ENCODE measurements at regions not wholly inside any gene's neighbourhood (a gene's known extent, or its start where the extent isn't known, plus 50 kb on each side); places are given as distances from the start of the nearest gene placed in this dataset.

DNA sequence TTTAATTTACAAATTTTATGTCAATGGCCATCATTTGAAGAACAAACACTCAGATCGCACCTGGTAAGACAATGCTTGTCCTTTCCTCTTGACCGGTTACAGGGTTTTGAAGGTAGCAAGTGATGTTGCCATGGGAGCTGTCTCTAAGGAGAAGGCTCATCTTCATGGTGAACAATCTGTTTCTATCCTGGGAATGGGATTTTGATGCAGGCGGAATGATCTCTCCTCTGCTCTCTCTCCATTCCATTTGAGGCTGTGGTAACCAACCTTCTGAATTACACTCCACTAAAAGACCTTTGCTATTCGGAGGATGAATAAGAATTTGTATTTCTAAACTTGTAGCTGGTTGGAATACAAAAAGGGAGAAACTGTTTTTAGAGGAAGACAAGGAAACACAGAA, 57.9 kb upstream of the SLC5A9 start:
- no peak for DNase-seq

GRCh38 chr1:48160486-48161132, 61.9 kb upstream of the SLC5A9 start:
- DNase-seq = no peak

GRCh38 chr1:48139275-48139674, 83.2 kb upstream of the SLC5A9 start:
- no peak for DNase-seq

DNA sequence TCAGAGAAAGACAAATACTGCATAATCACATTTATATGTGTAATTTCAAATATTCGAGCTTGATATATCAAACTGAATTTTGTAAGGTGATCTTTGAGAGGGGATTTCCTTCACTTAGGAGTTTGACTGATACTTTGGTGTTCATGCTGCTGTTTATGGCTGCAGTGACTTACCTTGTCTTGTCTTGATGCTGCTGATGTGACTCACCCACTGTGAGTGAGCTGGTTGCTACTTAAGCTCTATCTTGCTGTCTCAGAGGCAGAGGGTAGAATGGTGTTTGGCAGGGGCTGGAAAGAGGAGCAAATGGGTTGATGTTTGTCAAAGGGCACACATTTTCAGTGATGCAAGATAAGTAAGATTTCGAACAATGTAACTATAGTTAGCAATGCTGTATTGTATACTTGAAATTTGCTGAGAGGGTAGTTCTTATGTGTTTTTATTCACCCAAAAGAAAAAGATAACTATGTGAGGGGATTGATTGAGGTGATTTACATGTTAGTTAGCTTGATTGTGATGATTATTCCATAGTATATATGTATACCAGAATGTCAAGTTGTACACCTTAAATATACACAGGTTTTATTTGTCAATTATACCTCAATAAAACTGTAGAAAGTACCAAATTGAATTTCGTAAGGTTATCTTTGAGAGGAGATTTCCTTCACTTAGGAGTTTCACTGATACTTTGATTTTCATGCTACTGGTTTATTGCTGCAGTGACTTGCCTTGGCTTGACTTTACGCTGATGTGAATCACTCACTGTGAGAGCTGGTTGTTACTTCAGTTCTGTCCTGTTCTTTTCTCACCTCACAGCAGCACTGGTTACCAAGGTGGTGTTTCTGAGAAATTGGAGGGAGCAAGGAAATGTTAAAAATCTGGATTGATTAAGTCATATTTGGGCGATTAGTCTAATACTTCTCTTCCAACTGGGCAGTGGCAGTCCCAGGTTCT, 94.5 kb upstream of the SLC5A9 start:
- no peak for DNase-seq

- DNase-seq = no peak
These were observed 98.9 kb upstream of the SLC5A9 start for GRCh38 chr1:48123647-48124046.

DNA sequence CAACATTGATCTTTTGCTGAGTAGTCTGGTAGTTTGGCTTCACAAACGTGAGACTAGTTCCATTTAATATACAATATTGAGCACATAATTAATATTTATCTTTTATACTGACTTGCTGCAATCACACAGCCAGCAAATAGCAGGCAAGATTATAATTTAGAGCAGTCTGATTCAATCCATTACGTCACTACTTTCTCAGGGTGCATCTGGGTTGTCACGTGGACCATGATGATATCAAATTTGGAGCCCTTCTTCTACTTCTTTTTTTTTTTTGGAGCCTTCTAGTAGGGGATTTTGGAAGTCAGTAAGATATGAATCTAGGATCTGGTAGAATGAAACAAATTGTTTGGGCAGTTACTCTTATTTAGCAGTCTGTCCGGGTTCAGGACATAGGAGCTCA, 100.6 kb upstream of the SLC5A9 start:
- DNase-seq = no peak

DNA sequence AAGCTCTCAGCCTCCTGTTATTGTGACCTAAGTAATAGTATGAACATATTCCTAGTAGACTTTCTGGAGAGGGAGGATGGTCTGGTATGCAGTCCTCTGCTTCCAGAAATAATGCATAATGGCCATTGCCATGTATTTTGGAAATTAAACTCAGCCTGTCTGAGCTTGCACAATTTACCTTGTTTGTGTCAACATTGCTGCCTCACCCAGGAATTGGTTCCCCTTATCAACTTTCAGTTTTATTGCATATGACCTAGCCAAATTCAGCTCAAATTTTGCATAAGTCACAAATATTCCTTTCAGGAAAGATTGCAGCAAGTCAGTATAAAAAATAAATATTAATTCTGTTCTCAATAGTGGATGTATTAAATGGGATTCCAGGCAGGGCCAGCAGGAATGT, 101.9 kb upstream of the SLC5A9 start:
- DNase-seq = no peak

DNA sequence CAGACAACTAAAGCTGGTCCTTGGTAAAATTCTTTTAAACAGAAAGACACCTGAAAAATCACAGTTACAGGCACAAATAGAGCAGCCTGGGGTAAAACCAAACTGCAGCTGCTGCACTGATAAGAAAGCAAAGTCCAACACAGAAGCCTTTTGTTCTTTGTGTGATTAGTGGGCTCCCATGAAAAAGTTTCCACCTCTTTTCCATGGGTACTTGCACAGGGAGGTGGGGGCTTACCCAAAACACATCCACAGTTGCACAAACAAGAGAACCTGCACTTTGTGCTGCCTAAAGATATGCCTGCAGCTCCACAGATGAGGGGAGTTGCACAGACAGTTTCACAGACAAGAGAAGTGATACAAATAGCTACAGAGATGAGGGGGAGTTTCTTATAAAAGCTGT, 106.7 kb upstream of the SLC5A9 start:
- DNase-seq = no peak

- DNase-seq = no peak
These were observed 107.7 kb upstream of the SLC5A9 start for GRCh38 chr1:48114596-48115382.

DNA sequence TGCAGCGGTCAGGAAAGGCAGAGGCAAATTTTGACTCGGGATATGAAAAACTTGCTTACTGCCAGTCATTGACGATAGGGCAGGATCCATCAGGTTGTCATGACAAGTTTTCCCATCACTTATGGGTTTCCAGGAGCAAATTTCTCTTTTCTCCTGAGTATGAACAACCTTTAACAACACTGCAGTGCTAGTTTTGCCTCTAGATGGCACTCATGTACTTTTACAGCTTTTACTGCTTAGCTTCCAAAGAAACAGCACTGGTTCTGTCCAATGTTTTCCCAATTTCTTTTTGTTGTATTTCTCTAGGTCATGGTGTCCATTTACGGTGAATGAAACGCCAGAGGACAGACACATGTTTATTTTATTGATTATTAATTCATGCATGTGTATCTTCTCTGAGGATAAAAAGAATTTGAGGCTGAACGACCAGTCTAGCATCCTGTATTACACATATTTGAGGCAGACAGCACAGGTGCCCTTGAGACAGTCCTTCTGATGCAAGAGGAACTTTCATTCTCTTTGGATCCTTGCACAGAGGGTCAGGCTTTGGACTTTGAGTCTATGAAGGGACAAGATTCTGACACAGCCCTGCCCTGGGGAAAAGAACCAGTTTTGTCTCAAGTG, 112.3 kb upstream of the TRABD2B start:
- peak; percentile 59 for DNase-seq

- DNase-seq = no peak
These were observed 110.3 kb upstream of the TRABD2B start for GRCh38 chr1:48107516-48107915.

GRCh38 chr1:48106049-48106448, 108.9 kb upstream of the TRABD2B start:
- no peak for DNase-seq

GRCh38 chr1:48105165-48105564, 108.0 kb upstream of the TRABD2B start:
- DNase-seq = no peak

- no peak for DNase-seq
These were observed 106.3 kb upstream of the TRABD2B start for GRCh38 chr1:48103495-48103894.

GRCh38 chr1:48102766-48103165, 105.6 kb upstream of the TRABD2B start:
- DNase-seq = no peak

- no peak for DNase-seq
These were observed 102.0 kb upstream of the TRABD2B start for GRCh38 chr1:48099072-48099773.

DNA sequence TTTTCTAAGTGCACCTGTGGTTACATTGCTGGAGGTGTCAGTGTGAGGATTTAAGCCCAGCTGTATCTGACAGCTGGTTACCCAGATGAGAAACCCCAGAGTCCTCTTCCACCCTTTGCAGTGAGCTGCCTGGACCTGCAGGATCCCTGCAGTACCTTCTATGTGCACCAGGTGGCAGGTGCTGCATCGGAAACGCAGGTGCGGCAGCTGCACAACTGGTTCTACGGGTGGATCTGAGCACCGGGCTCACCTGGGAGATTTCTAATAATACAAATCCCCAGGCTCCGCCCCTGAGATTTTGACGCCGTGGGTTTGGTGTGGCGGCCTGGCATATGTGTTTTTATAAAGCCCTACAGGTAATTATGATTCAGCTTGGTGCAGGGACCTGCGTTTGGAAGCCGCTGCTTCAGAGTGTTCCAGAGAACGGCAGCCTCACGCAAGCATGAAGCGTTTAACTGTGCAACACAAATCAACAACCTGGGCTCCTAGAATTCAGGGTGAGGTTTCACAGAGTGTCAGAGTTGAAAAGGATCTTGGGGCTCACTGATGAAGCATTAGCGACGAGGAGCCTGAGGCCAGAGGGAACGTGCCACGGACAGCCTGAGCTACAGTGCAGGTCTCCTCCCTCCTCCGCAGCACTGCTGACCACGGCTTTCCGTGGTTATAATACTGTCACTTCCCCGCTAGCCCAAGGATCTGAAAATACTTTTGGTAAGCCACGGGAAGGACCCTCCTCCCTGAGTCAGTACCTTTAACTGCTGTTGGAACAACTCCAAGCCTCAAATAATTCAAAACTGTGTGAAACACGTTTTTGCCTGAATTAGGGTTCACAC, 96.7 kb upstream of the TRABD2B start:
- peak; percentile 56 for DNase-seq

DNA sequence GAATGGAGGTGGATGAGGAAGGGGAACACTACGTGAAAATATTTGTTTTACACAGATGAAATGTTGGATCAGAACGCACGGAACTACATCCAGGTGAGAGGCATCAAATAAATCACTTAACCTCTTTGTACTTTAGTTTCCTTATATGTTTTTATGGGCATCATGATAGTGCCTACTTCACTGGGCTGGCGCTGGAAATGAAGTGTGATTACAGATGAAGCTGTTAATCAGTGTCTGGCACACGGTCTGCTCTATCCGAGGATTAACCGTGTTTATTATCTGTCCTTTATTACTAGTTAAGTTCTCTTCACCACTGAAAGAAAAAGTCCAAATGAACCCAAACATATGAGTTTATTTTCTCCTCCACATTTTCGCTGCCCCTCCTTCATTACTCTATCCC, 96.0 kb upstream of the TRABD2B start:
- DNase-seq = no peak

DNA sequence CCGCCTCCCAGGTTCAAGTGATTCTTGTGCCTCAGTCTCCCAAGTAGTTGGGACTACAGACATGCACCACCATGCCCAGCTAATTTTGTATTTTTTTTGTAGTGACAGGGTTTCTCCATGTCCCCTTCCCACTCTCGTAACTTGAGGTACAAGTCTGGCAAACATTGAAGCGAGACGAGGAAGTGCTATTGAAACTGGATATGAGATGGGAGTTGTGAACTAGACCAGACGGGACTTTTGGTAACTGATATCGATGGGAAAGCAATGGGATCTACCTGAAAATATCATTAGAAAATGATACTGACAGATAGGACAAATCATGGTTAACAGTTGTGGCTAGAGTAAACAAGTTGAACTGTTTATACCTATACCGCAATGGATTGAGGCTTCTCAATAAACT, 95.2 kb upstream of the TRABD2B start:
- no peak for DNase-seq

- DNase-seq = no peak
These were observed 92.2 kb upstream of the TRABD2B start for GRCh38 chr1:48089356-48089891.

DNA sequence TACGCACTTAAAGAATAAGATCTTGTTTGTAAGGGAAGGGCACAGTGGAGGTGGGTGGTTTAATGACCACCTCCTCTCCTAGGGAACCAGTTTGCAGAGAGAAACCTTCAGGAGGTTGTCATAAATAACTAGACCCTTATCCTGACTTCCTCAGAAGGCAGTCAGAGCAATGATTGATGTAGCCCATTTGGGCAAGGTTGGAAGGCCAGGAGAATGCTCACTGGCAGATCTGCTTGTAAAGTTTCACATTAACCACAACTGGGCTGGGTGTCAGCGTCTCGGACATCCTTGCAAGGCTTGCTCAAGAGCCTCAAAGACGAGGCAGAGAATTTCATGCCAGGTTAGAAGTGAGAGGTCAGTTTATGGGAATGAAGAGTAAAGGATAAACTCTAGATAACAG, 87.6 kb upstream of the TRABD2B start:
- no peak for DNase-seq
